Stimulated activated CD8-positive, alpha-beta memory T cell treated with anti-CD3 and anti-CD28 coated beads, Interleukin-2, amount 100 ng/mL, for 1 hour (primary cell): ENCODE measurements at regions not wholly inside any gene's neighbourhood (a gene's known extent, or its start where the extent isn't known, plus 50 kb on each side); places are given as distances from the start of the nearest gene placed in this dataset.
A peak's percentile ranks its signal among the peaks of the same experiment; 100 is the strongest.

Experiments
- DNase-seq, 2 donors: peaks; one replicate each; pipeline ENCODE4 v3.0.0-alpha.2; 2020; ENCODE audit warnings: low read depth in 2 of 2

GRCh38 chr12:107402041-107403022 is 283.3 kb upstream of the PWP1 start:
- DNase-seq = peak; percentile 18 to 31

- DNase-seq = no peak
Observed at GRCh38 chr12:107404981-107405380, 280.6 kb upstream of the PWP1 start.

- no peak for DNase-seq
Observed at GRCh38 chr12:107405436-107405835, 280.2 kb upstream of the PWP1 start.

DNA sequence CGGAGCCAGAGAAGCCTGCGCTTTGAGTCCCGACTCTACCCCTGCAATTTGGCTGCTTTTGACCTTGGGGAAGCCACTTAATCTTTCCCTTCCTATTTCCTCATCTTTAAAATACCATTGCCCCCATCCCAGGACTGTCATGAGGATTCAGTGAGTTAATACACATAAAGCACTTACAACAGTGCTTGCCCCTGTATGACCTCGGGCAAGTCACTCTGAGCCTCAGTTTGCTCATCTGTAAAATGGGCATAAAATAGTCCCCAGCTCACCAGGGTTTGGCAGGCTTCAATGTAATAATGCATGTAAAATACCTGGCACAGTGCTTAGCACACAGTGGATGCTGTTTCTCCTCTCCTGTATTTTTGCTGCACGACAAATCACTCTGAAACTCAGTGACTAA is 278.7 kb upstream of the PWP1 start:
- no peak for DNase-seq

DNA sequence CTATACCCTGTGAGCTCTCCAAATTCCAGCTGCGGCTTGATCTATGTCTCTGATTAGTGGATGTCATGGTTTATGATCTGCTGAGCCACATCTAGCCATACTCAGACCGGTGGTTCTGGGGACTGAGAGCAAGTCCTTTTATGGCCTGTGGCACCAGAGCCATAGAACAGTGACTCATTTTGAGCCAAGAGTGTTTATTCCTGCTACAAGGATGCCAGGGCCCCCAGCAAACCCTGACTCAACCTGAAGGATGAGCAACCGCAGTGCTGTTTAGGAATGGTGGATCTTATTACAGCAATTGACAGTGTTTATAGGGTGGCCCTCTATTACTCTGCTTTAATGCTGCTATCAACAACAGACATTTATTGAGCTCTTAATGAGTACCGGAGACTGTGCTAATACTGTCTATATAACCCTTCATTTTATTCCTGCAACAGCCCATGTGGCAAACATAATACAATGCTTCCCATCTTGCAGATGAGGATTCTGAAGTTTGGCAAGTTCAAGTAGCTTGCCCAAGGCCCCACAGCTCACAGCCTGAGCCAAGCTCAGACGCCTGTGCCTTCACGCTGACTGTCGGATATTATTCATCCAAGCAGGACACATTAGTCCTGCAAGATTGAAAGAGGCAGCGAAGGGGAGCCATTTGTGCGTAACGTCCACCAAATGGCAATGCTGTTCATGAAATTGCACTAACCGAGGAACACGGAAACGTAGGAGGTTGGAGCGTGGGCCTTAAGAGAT is 273.6 kb upstream of the PWP1 start:
- DNase-seq = no peak

DNA sequence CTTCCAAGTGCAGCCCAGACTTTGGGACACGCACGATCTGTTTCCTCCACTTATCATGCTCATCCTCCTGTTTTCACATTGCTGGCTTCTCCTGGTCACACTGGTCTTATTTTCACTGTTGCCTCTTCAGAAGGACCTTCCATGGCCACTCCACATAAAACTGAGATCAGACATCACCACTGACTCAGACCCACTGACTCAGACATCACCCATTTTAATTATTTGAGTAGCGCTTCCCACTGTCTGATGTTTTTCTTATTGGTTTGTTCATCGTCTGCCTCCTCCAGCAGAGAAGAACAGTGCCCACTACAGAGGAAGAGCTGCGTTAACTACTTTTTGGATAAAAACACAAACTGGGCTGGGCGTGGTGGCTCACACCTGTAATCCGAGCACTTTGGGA is 270.5 kb upstream of the PWP1 start:
- no peak for DNase-seq

GRCh38 chr12:107415834-107416233 is 269.8 kb upstream of the PWP1 start:
- no peak for DNase-seq

DNA sequence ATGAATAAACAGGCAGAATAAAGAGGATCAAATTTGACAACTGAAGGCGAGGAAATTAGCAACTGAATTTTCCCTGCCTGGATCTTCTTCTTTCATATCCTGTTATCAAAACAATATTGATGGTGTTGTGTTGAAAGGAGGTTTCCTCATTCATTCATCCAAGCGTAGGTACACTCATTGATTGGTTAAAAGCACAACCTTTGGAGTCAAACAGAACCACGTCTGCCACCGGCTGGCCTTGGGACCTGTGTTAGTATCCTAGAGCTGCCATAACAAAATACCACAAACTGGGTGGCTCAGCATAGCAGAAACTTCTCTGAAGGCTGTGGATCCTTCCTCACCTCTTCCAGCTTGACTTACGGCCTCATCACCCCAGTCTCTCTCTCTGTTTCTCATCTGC is 268.6 kb upstream of the PWP1 start:
- no peak for DNase-seq

GRCh38 chr12:107418981-107419380 is 266.6 kb upstream of the PWP1 start:
- no peak for DNase-seq

GRCh38 chr12:107423531-107423930 is 262.1 kb upstream of the PWP1 start:
- no peak for DNase-seq

GRCh38 chr12:107429006-107429705 is 256.4 kb upstream of the PWP1 start:
- no peak for DNase-seq

DNA sequence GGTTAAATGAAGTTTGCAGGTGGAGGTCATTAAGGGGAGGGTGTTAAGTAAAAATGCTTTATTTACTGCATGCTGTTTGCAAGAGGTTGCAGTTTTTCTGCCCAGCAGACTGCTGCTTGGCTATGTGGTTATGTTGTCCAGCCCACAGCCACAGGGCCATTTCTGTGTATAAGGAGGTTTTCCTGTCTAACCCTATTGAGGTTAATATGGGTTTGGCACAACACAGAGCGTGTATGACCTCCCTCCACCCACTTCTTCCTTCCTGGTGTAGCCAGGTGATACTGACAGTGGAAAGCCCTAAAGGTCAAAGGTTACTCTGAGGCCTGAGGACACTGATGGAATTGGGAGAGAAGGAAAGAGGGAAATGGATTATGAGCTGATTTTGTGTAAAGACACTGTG is 253.7 kb upstream of the PWP1 start:
- no peak for DNase-seq

DNA sequence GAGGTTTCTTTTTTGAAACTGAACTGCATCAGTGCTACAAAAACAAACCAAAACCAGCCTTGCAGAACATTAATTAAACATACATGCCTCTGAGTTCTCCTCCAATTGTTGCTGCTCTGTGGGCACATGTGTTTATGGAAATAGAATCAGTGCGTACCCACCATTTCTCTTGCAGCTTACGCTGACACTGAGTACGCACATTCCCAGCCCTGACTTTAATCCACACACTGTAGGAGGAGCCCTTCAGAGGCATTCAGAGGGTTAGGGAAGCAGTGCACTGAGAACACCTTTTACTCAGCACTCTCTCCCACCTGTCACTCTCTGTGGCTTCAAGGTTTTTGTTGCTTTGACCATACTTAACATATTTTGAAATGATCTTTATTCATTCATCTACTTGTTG is 250.5 kb upstream of the PWP1 start:
- no peak for DNase-seq

- no peak for DNase-seq
Observed at GRCh38 chr12:107435520-107435919, 250.1 kb upstream of the PWP1 start.

- no peak for DNase-seq
Observed at GRCh38 chr12:107436376-107436775, 249.2 kb upstream of the PWP1 start.

- DNase-seq = no peak
Observed at GRCh38 chr12:107436836-107437235, 248.8 kb upstream of the PWP1 start.

DNA sequence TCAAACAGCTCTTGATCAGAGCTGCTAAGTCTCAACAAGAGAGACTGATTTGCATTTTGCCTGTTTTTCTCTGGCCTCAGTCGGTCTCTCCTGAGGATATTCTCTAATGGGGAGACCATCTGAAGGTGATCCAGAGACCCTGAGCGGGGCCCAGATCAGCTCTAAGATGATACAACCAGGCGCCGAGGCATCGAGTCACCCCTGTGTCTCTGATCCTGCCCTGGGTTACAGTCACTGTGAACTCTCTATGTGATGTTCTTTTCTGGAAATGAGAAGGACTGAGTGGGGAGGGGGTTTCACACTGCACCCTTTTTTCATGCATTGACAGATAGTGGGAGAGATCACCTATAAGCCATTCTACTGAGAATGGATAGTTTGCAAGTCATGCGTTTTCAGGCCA is 247.6 kb upstream of the PWP1 start:
- DNase-seq = no peak

DNA sequence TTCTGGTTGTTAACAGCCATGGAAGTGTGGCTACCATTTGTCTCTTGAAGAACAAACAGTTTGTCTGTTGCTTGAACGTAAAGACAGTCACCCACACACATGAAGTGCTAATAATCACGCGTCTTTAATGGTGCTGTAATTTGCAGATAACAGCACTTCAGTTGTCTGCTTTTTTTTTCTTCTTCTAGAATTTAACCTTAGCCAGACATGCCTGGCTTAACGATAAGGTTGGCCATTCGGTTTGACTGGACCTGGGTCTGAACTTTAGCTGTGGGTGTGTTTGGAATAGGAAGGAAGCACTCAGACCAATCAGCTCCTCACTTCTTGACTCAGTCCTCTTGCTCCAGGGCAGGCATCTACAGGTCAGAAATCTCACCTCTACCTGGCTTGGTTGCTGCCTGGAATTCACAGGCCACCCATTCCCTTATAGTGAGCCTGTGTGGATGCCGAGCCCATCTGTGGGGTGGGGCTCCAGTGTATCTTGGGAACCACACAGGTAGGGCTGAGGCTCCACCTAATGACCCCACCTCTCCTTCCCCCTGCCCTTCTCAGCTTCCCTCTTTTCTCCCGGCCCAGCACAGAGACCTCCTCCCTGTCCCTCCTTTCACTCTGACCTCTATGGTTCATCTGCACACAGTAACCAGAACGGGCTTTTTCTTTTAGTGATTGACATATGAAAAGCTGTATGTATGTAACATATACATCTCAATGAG is 246.4 kb upstream of the PWP1 start:
- no peak for DNase-seq

DNA sequence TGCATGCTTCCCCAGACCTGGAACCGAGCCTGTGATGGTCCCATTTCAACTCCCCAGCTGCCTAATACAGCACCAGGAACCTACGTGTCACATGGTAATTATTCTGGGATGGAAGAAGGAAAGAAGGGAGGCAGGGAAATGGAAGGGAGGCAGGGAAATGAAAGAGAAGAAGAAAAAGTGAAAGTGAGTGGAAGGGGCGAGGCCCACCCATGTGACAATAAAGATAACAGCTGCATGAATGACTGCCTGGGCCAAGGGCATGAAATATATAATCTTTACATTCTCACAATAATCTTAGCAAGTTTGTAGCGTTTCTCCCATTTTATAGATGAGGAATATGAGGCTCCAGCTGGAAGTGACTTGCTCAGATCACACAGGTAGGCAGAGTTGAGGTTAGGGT is 245.0 kb upstream of the PWP1 start:
- DNase-seq = no peak

DNA sequence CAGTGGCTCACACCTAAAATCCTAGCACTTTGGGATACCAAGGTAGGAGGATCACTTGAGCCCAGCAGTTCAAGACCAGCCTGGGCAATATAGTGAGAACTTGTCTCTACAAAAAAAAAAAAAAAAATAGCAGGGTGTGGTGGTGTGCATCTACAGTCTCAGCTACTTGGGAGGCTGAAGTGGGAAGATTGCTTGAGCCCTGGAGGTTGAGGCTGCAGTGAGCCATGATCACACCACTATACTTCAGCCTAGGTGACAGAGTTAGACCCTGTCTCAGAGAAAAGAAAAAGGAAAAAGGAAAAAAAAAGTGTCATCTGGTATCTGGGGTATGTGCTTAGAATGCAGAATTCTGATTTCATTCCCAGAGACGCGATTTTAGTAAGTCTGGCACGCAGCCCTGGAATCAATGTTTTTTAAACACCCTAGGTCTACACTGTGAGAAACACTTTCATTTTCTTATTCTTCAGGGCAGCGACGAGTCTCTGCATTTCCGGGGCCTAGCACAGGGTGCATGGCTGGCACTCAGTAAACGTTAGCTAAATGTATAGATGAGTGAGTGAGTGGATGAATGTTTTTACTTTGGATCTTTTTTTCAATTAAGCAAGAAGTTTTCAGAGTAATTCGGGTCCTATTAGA is 243.8 kb upstream of the PWP1 start:
- DNase-seq = no peak

- no peak for DNase-seq
Observed at GRCh38 chr12:107442326-107442987, 243.1 kb upstream of the PWP1 start.
